ENCODE measurements at regions not wholly inside any gene's neighbourhood (a gene's known extent, or its start where the extent isn't known, plus 50 kb on each side); places are given as distances from the start of the nearest gene placed in this dataset.
A peak's percentile ranks its signal among the peaks of the same experiment; 100 is the strongest.
"Not testable (repeated sequence)": the region's sequence is repeated elsewhere in the genome, so short reads cannot be mapped to it uniquely, and the experiment has no call there.

- DNase-seq (ENCODE audit: low read depth in 2 of 2): not testable (repeated sequence)
Measured at GRCh38 chr15:21774760-21775159, 102.8 kb downstream of the POTEB start.

GRCh38 chr15:21766524-21766923 lies 111.0 kb downstream of the POTEB start:
- DNase-seq (ENCODE audit: low read depth in 2 of 2): not testable (repeated sequence)

- DNase-seq (ENCODE audit: low read depth in 2 of 2): not testable (repeated sequence)
Measured at GRCh38 chr15:21763756-21764155, 113.8 kb downstream of the POTEB start.

- DNase-seq (ENCODE audit: low read depth in 2 of 2): not testable (repeated sequence)
Measured at GRCh38 chr15:21760250-21761023, 117.1 kb downstream of the POTEB start.

- DNase-seq (ENCODE audit: low read depth in 2 of 2): not testable (repeated sequence)
Measured at GRCh38 chr15:21759401-21760165, 118.0 kb downstream of the POTEB start.

GRCh38 chr15:21753838-21754237 lies 123.7 kb downstream of the POTEB start:
- DNase-seq (ENCODE audit: low read depth in 2 of 2): not testable (repeated sequence)

GRCh38 chr15:21752124-21752957 lies 125.2 kb downstream of the POTEB start:
- DNase-seq (ENCODE audit: low read depth in 2 of 2): peak in 1 of 2 donors; percentile 4

GRCh38 chr15:21749173-21749572 lies 128.4 kb downstream of the POTEB start:
- DNase-seq (ENCODE audit: low read depth in 2 of 2): not testable (repeated sequence)

GRCh38 chr15:21744245-21744915 lies 133.2 kb downstream of the POTEB start:
- not testable (repeated sequence) for DNase-seq (ENCODE audit: low read depth in 2 of 2)

GRCh38 chr15:21742067-21742466 lies 135.5 kb downstream of the POTEB start:
- DNase-seq (ENCODE audit: low read depth in 2 of 2): not testable (repeated sequence)

- not testable (repeated sequence) for DNase-seq (ENCODE audit: low read depth in 2 of 2)
Measured at GRCh38 chr15:21738003-21738402, 139.5 kb downstream of the POTEB start.

GRCh38 chr15:21736443-21736842 lies 141.1 kb downstream of the POTEB start:
- DNase-seq (ENCODE audit: low read depth in 2 of 2): not testable (repeated sequence)

GRCh38 chr15:21735837-21736236 lies 141.7 kb downstream of the POTEB start:
- DNase-seq (ENCODE audit: low read depth in 2 of 2): not testable (repeated sequence)

GRCh38 chr15:21735368-21735767 lies 142.2 kb downstream of the POTEB start:
- DNase-seq (ENCODE audit: low read depth in 2 of 2): not testable (repeated sequence)

GRCh38 chr15:21731496-21731895 lies 146.0 kb downstream of the POTEB start:
- DNase-seq (ENCODE audit: low read depth in 2 of 2): not testable (repeated sequence)

GRCh38 chr15:21730427-21731405 lies 146.8 kb downstream of the POTEB start:
- DNase-seq (ENCODE audit: low read depth in 2 of 2): not testable (repeated sequence)

- not testable (repeated sequence) for DNase-seq (ENCODE audit: low read depth in 2 of 2)
Measured at GRCh38 chr15:21724988-21725387, 152.5 kb downstream of the POTEB start.

GRCh38 chr15:21721115-21721514 lies 156.4 kb downstream of the POTEB start:
- not testable (repeated sequence) for DNase-seq (ENCODE audit: low read depth in 2 of 2)

- DNase-seq (ENCODE audit: low read depth in 2 of 2): not testable (repeated sequence)
Measured at GRCh38 chr15:21718779-21719178, 158.8 kb downstream of the POTEB start.

GRCh38 chr15:21718108-21718507 lies 159.4 kb downstream of the POTEB start:
- DNase-seq (ENCODE audit: low read depth in 2 of 2): not testable (repeated sequence)

Data from stimulated activated CD4-positive, alpha-beta T cell treated with anti-CD3 and anti-CD28 coated beads, Interleukin-4, amount 100 ng/mL, for 48 hours (primary cell).